ENCODE measurements at regions not wholly inside any gene's neighbourhood (a gene's known extent, or its start where the extent isn't known, plus 50 kb on each side); places are given as distances from the start of the nearest gene placed in this dataset.
"Not testable (repeated sequence)": the region's sequence is repeated elsewhere in the genome, so short reads cannot be mapped to it uniquely, and the experiment has no call there.

- not testable (repeated sequence) for H3K9me3 ChIP-seq (ENCODE audit: control insufficient read depth, insufficient read depth, low read length); H3K4me1 ChIP-seq (ENCODE audit: control insufficient read depth, insufficient read depth, low read length); H3K9ac ChIP-seq (ENCODE audit: low read depth, low read length); H3K27me3 ChIP-seq (ENCODE audit: control insufficient read depth, insufficient read depth, low read length); H3K36me3 ChIP-seq (ENCODE audit: control insufficient read depth, insufficient read depth, low read length); H3K4me3 ChIP-seq (ENCODE audit: low read depth, low read length)
Measured at GRCh38 chr4:12333083-12333482, 904.4 kb upstream of the HS3ST1 start.

GRCh38 chr4:12324965-12325364 lies 896.3 kb upstream of the HS3ST1 start:
- Histone ChIP-seq H3K4me3 (ENCODE audit: low read depth, low read length) (no peak overlapping the region), H3K36me3 (ENCODE audit: control insufficient read depth, insufficient read depth, low read length) (no peaks in the 10 kb centered on the region), H3K9ac (ENCODE audit: low read depth, low read length) (no peak overlapping the region), H3K27me3 (ENCODE audit: control insufficient read depth, insufficient read depth, low read length) (no peaks in the 10 kb centered on the region), H3K4me1 (ENCODE audit: control insufficient read depth, insufficient read depth, low read length) (no peaks in the 10 kb centered on the region), H3K9me3 (ENCODE audit: control insufficient read depth, insufficient read depth, low read length) (no peaks in the 10 kb centered on the region)

GRCh38 chr4:12319765-12320164 lies 891.1 kb upstream of the HS3ST1 start:
- no peaks in the 10 kb centered on the region for H3K27me3 ChIP-seq (ENCODE audit: control insufficient read depth, insufficient read depth, low read length)
- no peaks in the 10 kb centered on the region for H3K9me3 ChIP-seq (ENCODE audit: control insufficient read depth, insufficient read depth, low read length)
- H3K36me3 ChIP-seq (ENCODE audit: control insufficient read depth, insufficient read depth, low read length): no peaks in the 10 kb centered on the region
- H3K9ac ChIP-seq (ENCODE audit: low read depth, low read length): no peak overlapping the region
- no peak overlapping the region for H3K4me3 ChIP-seq (ENCODE audit: low read depth, low read length)
- no peaks in the 10 kb centered on the region for H3K4me1 ChIP-seq (ENCODE audit: control insufficient read depth, insufficient read depth, low read length)

DNA sequence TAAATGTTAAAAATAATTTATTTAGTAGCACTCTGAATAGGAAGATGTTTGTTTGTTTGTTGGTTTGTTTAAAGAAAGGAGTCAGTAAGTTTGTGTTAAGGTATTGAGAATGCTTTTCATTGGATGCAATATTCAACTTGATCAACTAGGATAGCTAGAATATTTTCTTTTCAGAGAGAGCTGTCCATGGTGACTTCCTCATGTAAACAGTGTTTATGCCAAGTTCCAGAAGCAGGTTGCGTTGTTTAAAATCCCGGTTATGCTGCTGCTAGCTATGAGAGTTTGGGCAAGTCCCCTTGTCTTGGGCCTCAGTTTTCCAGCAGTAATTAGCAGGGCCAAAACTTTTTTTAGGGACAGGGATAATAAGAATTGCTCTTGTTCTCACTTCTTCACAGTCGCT lies 876.2 kb upstream of the HS3ST1 start:
- H3K27me3 ChIP-seq (ENCODE audit: control insufficient read depth, insufficient read depth, low read length): no peaks in the 10 kb centered on the region
- no peaks in the 10 kb centered on the region for H3K9me3 ChIP-seq (ENCODE audit: control insufficient read depth, insufficient read depth, low read length)
- H3K4me3 ChIP-seq (ENCODE audit: low read depth, low read length): no peak overlapping the region
- H3K36me3 ChIP-seq (ENCODE audit: control insufficient read depth, insufficient read depth, low read length): no peaks in the 10 kb centered on the region
- H3K9ac ChIP-seq (ENCODE audit: low read depth, low read length): no peak overlapping the region
- H3K4me1 ChIP-seq (ENCODE audit: control insufficient read depth, insufficient read depth, low read length): no peaks in the 10 kb centered on the region

- Histone ChIP-seq H3K4me1 (ENCODE audit: control insufficient read depth, insufficient read depth, low read length) (no peaks in the 10 kb centered on the region), H3K4me3 (ENCODE audit: low read depth, low read length) (no peak overlapping the region), H3K27me3 (ENCODE audit: control insufficient read depth, insufficient read depth, low read length) (no peaks in the 10 kb centered on the region), H3K36me3 (ENCODE audit: control insufficient read depth, insufficient read depth, low read length) (no peaks in the 10 kb centered on the region), H3K9me3 (ENCODE audit: control insufficient read depth, insufficient read depth, low read length) (no peaks in the 10 kb centered on the region), H3K9ac (ENCODE audit: low read depth, low read length) (no peak overlapping the region)
Measured at GRCh38 chr4:12296366-12296765, 867.7 kb upstream of the HS3ST1 start.

GRCh38 chr4:12293906-12294525 lies 865.3 kb upstream of the HS3ST1 start:
- Histone ChIP-seq H3K36me3 (ENCODE audit: control insufficient read depth, insufficient read depth, low read length) (no peaks in the 10 kb centered on the region), H3K9me3 (ENCODE audit: control insufficient read depth, insufficient read depth, low read length) (no peaks in the 10 kb centered on the region), H3K4me1 (ENCODE audit: control insufficient read depth, insufficient read depth, low read length) (no peaks in the 10 kb centered on the region), H3K4me3 (ENCODE audit: low read depth, low read length) (no peak overlapping the region), H3K27me3 (ENCODE audit: control insufficient read depth, insufficient read depth, low read length) (no peaks in the 10 kb centered on the region), H3K9ac (ENCODE audit: low read depth, low read length) (no peak overlapping the region)

GRCh38 chr4:12286351-12286750 lies 857.7 kb upstream of the HS3ST1 start:
- Histone ChIP-seq H3K27me3 (ENCODE audit: control insufficient read depth, insufficient read depth, low read length) (no peaks in the 10 kb centered on the region), H3K4me1 (ENCODE audit: control insufficient read depth, insufficient read depth, low read length) (no peaks in the 10 kb centered on the region), H3K36me3 (ENCODE audit: control insufficient read depth, insufficient read depth, low read length) (no peaks in the 10 kb centered on the region), H3K4me3 (ENCODE audit: low read depth, low read length) (no peak overlapping the region), H3K9ac (ENCODE audit: low read depth, low read length) (no peak overlapping the region), H3K9me3 (ENCODE audit: control insufficient read depth, insufficient read depth, low read length) (peaks cover 6% of the 10 kb centered on the region)

GRCh38 chr4:12270546-12270945 lies 841.9 kb upstream of the HS3ST1 start:
- Histone ChIP-seq H3K4me1 (ENCODE audit: control insufficient read depth, insufficient read depth, low read length) (no peaks in the 10 kb centered on the region), H3K9me3 (ENCODE audit: control insufficient read depth, insufficient read depth, low read length) (no peaks in the 10 kb centered on the region), H3K9ac (ENCODE audit: low read depth, low read length) (no peak overlapping the region), H3K36me3 (ENCODE audit: control insufficient read depth, insufficient read depth, low read length) (no peaks in the 10 kb centered on the region), H3K4me3 (ENCODE audit: low read depth, low read length) (no peak overlapping the region), H3K27me3 (ENCODE audit: control insufficient read depth, insufficient read depth, low read length) (no peaks in the 10 kb centered on the region)

GRCh38 chr4:12265554-12265953 lies 836.9 kb upstream of the HS3ST1 start:
- Histone ChIP-seq H3K4me3 (ENCODE audit: low read depth, low read length) (no peak overlapping the region), H3K36me3 (ENCODE audit: control insufficient read depth, insufficient read depth, low read length) (no peaks in the 10 kb centered on the region), H3K27me3 (ENCODE audit: control insufficient read depth, insufficient read depth, low read length) (no peaks in the 10 kb centered on the region), H3K9me3 (ENCODE audit: control insufficient read depth, insufficient read depth, low read length) (no peaks in the 10 kb centered on the region), H3K9ac (ENCODE audit: low read depth, low read length) (no peak overlapping the region), H3K4me1 (ENCODE audit: control insufficient read depth, insufficient read depth, low read length) (no peaks in the 10 kb centered on the region)

DNA sequence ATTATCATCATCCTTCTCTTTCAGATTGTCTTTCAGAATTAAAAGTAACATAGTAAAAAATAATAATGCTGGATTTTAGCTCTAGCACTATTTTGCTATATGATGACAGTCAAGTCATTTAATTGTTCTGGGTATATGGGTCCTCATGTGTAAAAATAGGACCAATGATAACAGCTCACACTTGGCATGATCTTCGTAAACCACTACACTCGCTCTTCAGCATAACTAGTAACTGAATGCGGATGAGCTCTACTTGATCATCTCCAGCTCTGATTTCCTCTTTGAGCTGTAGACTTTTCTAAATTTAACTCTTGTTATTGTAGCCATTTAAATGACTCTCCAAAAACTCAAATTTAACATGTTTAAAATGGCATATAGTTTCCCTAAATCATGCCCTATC lies 831.8 kb upstream of the HS3ST1 start:
- H3K9ac ChIP-seq (ENCODE audit: low read depth, low read length): no peak overlapping the region
- H3K4me1 ChIP-seq (ENCODE audit: control insufficient read depth, insufficient read depth, low read length): no peaks in the 10 kb centered on the region
- no peaks in the 10 kb centered on the region for H3K36me3 ChIP-seq (ENCODE audit: control insufficient read depth, insufficient read depth, low read length)
- no peaks in the 10 kb centered on the region for H3K27me3 ChIP-seq (ENCODE audit: control insufficient read depth, insufficient read depth, low read length)
- H3K9me3 ChIP-seq (ENCODE audit: control insufficient read depth, insufficient read depth, low read length): no peaks in the 10 kb centered on the region
- no peak overlapping the region for H3K4me3 ChIP-seq (ENCODE audit: low read depth, low read length)

DNA sequence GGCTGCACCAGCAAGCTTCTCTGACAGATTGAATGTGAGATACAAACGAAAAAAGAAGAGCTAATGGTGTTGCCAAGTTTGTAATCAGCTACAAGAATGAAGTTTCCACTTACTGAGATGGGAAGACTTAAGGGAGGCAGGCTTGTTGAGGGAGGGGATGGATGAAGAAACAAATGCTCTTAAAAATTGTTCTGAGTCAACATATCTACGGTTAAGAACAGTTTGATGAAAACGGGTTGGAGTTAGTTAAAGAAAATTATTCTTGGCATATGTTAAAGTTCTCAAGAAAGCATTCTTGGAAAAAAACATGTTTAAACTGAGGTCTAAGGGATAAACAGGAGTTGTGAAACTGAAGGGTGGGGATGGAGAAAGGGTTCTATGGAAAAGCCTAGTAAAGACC lies 816.3 kb upstream of the HS3ST1 start:
- Histone ChIP-seq H3K9ac (ENCODE audit: low read depth, low read length) (no peak overlapping the region), H3K4me1 (ENCODE audit: control insufficient read depth, insufficient read depth, low read length) (peaks cover 15% of the 10 kb centered on the region), H3K36me3 (ENCODE audit: control insufficient read depth, insufficient read depth, low read length) (no peaks in the 10 kb centered on the region), H3K27me3 (ENCODE audit: control insufficient read depth, insufficient read depth, low read length) (no peaks in the 10 kb centered on the region), H3K9me3 (ENCODE audit: control insufficient read depth, insufficient read depth, low read length) (no peaks in the 10 kb centered on the region), H3K4me3 (ENCODE audit: low read depth, low read length) (no peak overlapping the region)

DNA sequence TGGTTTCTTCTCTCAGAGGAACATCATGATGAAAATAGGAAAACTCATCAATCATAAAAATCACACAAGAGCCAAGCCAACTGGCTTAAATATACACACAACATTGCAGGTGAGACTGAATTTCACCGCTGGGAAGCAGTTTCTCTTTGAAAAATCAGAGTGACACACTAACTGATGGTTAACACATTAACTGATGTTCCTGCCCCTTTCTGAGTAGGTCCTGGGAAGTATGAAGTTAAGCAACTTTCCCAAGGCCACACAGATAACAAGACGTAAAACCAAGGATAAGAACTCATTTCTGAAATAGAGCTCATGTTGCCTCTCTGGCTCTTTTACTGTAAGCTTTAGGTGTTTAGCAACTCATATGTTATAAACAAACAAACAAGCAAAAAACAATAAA lies 813.7 kb upstream of the HS3ST1 start:
- Histone ChIP-seq H3K9me3 (ENCODE audit: control insufficient read depth, insufficient read depth, low read length) (no peaks in the 10 kb centered on the region), H3K4me3 (ENCODE audit: low read depth, low read length) (no peak overlapping the region), H3K27me3 (ENCODE audit: control insufficient read depth, insufficient read depth, low read length) (no peaks in the 10 kb centered on the region), H3K36me3 (ENCODE audit: control insufficient read depth, insufficient read depth, low read length) (no peaks in the 10 kb centered on the region), H3K4me1 (ENCODE audit: control insufficient read depth, insufficient read depth, low read length) (peaks cover 15% of the 10 kb centered on the region), H3K9ac (ENCODE audit: low read depth, low read length) (no peak overlapping the region)

Measured in iPS-15b (cell line).